Suppressor macrophage treated with lipopolysaccharide for 4 hours (primary cell): ENCODE measurements at regions not wholly inside any gene's neighbourhood (a gene's known extent, or its start where the extent isn't known, plus 50 kb on each side); places are given as distances from the start of the nearest gene placed in this dataset.
"Not testable (repeated sequence)": the region's sequence is repeated elsewhere in the genome, so short reads cannot be mapped to it uniquely, and the experiment has no call there.

ENCODE experiments used
- DNase-seq: peaks from one replicate; pipeline ENCODE4 v3.0.0-alpha.2; 2020

- DNase-seq: no peak
These were observed 438.9 kb upstream of the WWC1 start for GRCh38 chr5:167852515-167852914.

- no peak for DNase-seq
These were observed 438.0 kb upstream of the WWC1 start for GRCh38 chr5:167853421-167853820.

GRCh38 chr5:167855818-167856217 is 435.6 kb upstream of the WWC1 start:
- DNase-seq: no peak

GRCh38 chr5:167857321-167857720 is 434.1 kb upstream of the WWC1 start:
- no peak for DNase-seq

GRCh38 chr5:167858186-167858855 is 433.1 kb upstream of the WWC1 start:
- not testable (repeated sequence) for DNase-seq

DNA sequence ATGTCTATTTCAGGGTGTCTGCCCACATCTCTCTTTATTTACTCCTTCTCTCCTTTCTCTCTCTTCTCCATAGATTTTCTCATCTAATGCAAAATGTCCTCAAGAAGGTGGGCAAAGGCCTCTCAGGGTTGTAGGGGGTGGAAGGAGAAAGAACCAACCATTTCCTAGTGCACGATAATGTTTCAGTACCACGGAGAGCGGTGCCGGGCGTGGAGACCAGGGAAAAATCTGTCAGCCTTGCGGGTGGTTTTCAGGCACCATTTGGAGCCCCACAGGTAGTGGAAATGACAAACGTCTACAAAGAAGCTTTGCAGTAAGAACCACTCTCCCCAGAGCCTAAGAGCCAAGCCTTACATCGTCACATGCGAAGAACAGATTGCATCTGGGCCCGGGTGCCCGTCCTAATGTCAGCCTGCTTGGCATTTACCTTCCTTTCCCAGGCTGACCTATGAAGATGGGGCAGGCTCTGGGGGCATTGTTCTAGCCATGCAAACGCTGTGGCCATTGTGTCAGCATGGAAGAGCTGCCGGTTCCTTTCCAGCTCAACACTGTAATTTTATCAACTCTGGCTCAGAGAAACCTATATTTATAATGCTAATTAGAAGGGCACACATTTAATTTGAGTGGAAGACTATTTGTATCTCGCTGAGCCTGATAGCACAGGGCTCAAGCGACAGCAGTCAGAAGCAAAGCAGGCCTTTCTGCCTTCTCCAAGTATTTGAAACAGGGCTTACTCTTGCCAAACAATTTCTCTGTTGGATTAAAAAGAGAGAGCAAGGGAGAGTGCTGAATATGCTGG is 430.1 kb upstream of the WWC1 start:
- DNase-seq: peak; percentile 5

DNA sequence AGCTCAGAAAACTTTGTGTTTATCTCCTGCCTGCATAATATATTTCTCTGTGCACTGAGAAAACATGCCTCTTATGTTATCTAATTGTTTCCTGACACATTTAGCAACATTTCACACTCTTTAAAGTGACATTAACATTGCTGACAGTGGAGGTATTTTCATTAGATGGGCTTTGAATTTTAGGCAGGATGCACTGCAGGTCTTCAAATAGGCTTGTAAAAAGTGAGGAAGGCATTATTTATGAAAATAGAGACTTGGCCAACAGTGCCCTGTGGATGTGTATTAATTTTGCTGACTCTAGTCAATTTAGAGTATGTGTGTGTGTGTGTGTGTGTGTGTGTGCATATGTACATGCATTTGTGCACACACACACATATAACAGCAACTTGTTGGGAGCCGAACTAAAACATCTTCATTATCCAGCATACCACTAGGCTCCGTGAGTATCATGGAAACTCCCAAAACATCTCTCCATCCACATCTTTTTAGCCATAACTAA is 429.5 kb upstream of the WWC1 start:
- DNase-seq: no peak

DNA sequence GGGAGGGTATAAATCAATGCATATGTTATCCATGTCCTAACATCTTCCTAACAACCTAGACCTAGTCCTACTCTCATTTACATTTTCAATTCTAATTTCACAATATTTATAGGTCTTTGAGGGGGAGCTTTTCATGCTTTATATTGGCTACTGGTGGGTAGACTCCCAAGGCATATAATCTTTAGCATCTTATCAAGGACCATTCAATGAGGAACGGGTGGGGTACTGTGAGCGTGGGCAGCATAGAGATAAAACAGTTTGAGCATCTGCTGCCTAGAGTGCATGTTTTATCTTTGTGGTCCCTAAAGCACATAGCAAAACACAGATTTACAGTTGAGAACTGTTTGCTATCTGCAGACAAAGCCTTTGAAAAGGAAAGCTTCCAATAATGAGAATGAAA is 427.6 kb upstream of the WWC1 start:
- DNase-seq: no peak

GRCh38 chr5:167864801-167865200 is 426.6 kb upstream of the WWC1 start:
- no peak for DNase-seq

DNA sequence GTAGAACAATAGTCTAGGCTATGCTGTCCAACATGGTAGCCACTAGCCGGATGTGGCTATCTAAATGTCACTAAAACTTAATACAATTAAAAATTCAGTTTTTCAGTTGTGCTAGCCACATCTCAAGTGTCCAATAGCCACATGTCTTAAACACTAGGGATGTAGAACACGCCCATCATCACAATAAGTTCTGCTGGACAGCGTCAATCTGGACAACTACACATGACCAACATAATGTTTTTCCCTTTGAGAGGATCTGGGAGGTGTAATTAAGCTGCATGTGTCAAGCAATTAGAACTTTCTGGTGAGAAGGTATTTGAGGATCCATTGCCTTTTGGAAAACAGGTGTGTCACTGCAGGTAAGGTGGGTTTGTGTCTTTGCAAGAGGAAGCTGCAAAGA is 424.6 kb upstream of the WWC1 start:
- no peak for DNase-seq

GRCh38 chr5:167867281-167867680 is 424.2 kb upstream of the WWC1 start:
- DNase-seq: no peak

DNA sequence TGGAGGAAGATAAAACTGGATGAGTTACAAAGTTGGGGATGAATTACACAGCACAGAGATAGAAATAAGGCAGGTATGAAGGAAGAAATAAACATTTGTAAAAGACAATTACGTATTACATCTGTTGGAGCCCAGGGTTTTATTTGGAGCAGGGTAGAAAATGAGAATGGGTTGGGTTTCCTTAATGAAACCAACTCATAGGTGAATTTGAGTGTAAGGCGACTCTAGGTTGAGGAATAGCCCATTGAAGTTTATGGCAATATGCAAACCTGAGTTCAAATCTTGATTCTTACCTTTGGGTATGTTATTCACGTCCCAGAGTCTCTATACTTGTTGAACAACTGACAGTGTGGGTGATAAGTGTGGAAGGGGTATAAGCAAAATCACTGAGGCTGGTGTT is 422.3 kb upstream of the WWC1 start:
- no peak for DNase-seq

GRCh38 chr5:167870055-167870454 is 421.4 kb upstream of the WWC1 start:
- no peak for DNase-seq

DNA sequence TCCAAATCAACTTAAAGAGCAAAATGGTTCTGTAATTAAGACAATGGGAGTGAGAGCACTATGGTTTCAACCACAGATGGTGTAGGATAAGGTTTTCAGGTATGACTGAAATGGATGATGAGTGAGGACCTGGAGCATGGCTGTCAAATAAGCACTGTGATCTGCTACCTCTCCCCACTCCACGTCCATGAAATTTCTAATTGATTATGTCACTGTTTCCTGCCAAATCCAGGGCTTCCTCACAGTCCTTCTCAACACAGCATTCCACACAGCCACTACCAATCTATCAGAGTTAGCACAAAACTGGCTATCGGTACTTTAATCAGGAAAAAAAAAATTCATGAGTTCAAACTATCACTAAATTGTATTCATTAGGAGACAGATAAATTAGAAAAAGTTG is 420.4 kb upstream of the WWC1 start:
- no peak for DNase-seq

GRCh38 chr5:167872791-167873190 is 418.7 kb upstream of the WWC1 start:
- no peak for DNase-seq

GRCh38 chr5:167877114-167877722 is 414.2 kb upstream of the WWC1 start:
- no peak for DNase-seq

- DNase-seq: no peak
These were observed 413.5 kb upstream of the WWC1 start for GRCh38 chr5:167877924-167878323.

GRCh38 chr5:167880420-167880819 is 411.0 kb upstream of the WWC1 start:
- no peak for DNase-seq

- no peak for DNase-seq
These were observed 410.4 kb upstream of the WWC1 start for GRCh38 chr5:167881041-167881440.

- DNase-seq: no peak
These were observed 405.2 kb upstream of the WWC1 start for GRCh38 chr5:167886196-167886595.

GRCh38 chr5:167888393-167888792 is 403.1 kb upstream of the WWC1 start:
- no peak for DNase-seq

DNA sequence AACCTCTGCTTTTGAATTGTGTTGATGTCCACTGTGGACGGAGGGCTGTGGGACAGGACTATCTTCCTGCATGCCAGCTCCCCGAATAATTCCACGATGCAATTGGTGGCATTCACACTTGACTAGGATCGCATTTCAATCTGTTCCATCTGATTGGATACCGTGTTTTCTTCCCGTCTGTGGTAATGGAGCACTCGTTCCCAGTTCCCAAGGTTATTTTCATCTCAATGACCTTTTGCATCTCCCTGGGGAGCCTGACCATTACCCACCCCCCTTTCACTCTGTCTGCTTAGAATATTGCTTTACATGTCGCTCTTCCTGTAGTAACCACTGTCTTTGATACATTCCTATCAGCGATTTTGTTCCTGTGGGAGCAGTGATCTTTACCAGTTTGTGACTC is 402.2 kb upstream of the WWC1 start:
- DNase-seq: no peak

DNA sequence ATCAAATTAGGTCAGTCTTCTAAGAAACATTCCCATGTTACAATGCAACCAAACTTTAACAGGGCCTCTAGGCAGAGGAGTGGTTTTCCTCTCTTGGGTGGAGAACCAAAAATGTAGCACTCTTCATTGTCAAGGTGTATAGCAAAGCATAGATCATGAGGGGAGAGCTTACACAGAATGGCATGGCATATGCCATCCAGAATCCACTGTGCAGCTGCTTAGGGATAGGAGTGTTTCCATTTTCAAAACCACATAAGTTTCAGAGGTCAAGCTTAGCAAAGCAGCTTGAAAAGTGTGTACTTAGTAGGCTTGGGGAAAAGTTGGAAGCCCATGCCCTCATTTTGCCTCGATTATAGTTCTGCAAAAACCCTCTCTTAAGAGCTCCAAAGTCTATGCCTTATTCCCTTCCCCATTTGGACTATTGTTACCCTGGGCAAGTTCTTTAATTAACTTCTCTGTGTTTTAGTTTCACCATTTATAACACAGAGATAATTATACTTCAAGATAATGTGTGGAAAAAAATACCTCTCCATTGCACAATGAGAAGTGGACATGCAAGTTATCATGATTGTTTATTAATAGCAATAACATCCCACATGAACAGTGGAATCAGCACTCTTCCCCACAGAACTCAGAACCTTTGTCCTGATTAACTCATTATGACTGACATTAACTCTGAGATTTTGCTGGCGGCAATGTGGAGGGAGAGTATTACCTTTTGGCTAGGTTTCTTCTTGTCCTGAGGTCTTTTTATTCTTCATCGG is 398.9 kb upstream of the WWC1 start:
- DNase-seq: no peak
